ENCODE measurements at regions not wholly inside any gene's neighbourhood (a gene's known extent, or its start where the extent isn't known, plus 50 kb on each side); places are given as distances from the start of the nearest gene placed in this dataset.
"Not testable (repeated sequence)": the region's sequence is repeated elsewhere in the genome, so short reads cannot be mapped to it uniquely, and the experiment has no call there.

DNA sequence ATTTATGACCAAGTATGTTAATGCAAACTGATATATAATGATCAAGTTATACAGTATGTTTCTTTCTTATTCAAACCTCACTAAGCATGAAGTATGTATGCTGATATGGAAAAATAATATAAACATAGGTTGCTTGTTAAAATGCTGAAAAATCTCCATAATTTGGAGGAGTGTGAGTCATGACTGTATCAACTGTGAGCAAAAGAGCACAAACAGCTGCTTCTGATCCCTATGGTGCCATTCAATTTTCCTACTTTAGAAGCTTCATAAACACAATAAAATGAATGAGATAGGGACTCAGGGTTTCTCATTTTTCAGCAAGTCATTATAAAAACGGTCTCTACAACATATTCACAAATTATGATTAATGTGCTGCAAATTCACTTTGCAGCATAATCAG lies 129.9 kb upstream of the TFPI start:
- DNase-seq (ENCODE audit: low spot score), result no peak

DNA sequence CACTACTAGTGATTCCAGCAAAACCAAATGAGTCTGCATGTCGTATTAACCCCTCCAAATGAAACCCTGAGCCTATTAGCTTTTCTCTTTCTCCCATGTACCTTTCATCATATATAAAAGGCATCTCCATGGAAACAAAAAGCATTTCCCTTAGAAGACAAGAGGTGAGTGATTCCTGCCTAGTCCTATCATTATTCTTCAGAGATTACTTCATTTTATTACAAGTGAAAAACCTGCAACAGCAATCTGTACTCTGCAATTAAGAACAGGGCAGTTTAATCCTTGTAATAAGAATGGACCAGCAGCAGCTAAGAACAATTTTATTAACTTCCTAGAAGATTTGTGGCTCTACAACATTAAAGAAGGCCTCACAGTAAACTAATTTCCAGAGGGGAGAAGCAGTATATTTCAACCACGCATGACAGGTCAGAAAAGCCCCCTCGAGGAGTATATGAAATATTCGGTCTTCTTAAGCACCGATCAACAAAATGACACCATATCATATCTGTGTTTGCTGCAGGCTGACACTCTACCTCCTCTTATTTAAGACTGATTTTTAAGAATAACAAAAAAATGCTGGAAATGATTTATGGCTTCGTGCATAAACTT lies 132.3 kb upstream of the TFPI start:
- no peak for DNase-seq (ENCODE audit: low spot score)

- no peak for DNase-seq (ENCODE audit: low spot score)
These were observed 133.3 kb upstream of the TFPI start for GRCh38 chr2:187687585-187687984.

- DNase-seq (ENCODE audit: low spot score), result no peak
These were observed 135.1 kb upstream of the TFPI start for GRCh38 chr2:187689372-187689771.

GRCh38 chr2:187693923-187694322 lies 139.7 kb upstream of the TFPI start:
- no peak for DNase-seq (ENCODE audit: low spot score)

DNA sequence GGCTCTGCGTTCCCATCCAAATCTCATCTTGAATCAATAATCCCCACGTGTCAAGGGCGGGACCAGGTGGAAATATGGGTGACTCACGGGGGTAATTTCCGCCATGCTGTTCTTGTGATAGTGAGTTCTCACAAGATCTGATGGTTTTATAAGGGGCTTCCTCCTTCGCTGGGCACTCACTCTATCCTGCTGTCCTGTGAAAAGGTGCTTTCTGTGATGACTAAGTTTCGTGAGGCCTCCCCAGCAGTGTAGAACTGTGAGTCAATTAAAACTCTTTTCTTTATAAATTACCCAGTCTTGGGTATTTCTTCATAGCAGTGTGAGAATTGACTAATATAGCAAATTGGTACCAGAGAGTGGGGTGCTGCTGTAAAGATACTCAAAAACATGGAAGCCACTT lies 142.4 kb upstream of the TFPI start:
- DNase-seq (ENCODE audit: low spot score), result not testable (repeated sequence)

DNA sequence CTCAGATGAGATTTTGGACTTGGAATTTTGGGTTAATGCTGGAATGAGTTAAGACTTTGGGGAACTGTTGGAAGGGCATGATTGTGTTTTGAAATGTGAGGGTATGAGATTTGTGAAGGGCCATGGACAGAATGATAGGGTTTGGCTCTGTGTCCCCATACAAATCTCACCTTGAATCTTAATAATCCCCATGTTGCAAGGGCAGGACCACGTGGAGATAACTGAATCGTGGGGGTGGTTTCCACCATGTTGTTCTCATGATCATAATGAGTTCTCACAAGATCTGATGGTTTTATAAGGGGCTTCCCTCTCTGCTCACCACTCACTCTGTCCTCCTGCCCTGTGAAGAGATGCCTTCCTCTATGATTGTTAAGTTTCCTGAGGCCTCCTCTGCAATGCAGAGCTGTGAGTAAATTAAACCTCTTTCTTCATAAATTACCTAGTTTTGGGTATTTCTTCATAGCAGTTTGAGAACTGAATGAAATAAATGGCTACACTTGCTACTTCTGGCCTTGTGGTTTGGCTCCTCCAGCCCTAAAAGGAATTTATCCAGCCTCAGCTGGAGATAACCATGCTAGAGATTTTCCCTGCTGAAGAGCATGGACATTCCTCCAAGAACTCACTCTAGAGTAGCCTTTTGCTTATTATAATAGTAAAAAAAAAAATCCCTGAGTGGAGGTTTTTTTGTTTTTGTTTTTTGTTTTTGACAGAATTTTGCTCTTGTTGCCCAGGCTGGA lies 144.3 kb upstream of the TFPI start:
- no peak for DNase-seq (ENCODE audit: low spot score)

DNA sequence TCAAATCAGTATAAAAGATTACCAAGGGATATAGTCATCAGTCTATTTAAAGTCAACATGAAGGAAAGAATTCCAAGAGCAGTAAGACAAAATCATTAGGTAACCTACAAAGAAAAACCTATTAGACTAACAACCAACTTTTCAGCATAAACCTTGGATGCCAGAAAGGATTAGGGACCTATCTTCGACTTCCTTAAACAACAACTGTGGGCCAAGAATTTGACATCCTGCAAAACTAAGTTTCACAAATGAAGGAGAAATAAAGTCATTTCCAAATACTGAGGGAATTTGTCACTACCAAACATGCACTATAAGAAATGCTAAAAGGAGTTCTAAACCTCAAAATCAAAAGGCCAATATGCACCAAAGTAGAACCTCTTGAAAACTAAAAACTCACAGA lies 147.9 kb upstream of the TFPI start:
- no peak for DNase-seq (ENCODE audit: low spot score)

- no peak for DNase-seq (ENCODE audit: low spot score)
These were observed 154.0 kb upstream of the TFPI start for GRCh38 chr2:187708272-187708671.

DNA sequence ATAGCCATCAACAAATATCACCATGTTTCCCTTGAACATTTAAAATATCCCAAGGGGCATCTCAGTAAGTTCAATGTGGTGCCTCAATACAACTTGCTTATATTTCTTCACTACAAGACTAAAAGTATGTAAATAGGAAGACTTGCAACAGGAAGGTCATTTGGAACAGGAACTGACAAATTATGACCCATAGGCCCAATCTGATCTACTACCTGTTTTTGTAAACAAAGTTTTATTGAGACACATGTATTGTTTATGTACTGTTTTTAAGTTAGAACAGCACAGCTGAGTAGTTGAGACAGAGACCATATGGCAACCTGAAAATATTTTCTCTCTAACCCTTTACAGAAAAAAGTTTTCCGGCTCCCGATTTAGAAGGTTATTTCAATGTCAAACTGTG lies 154.8 kb upstream of the TFPI start:
- no peak for DNase-seq (ENCODE audit: low spot score)

GRCh38 chr2:187710791-187711521 lies 156.7 kb upstream of the TFPI start:
- DNase-seq (ENCODE audit: low spot score), result no peak

- DNase-seq (ENCODE audit: low spot score), result no peak
These were observed 161.4 kb upstream of the TFPI start for GRCh38 chr2:187715590-187715989.

GRCh38 chr2:187716301-187716700 lies 162.1 kb upstream of the TFPI start:
- DNase-seq (ENCODE audit: low spot score), result no peak

DNA sequence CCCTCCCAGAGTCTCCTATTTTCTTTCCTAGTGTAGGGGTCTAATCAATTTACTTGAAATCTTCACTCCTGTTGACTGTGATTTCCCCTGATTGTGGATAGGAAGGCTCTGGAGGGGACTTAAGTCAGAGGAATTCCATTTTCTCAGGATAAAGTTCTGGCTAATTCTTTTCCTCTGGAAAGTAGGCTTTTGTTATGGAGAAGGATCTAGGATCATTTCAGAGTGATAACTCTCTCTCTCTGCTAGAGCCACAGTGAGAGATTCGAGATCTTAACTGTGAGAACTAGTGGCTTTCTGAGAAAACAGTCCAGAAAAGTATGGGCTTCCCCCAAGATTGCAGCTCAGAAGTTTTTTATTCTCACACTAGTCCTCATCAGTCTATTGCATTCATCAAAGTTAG lies 163.9 kb upstream of the TFPI start:
- no peak for DNase-seq (ENCODE audit: low spot score)

DNA sequence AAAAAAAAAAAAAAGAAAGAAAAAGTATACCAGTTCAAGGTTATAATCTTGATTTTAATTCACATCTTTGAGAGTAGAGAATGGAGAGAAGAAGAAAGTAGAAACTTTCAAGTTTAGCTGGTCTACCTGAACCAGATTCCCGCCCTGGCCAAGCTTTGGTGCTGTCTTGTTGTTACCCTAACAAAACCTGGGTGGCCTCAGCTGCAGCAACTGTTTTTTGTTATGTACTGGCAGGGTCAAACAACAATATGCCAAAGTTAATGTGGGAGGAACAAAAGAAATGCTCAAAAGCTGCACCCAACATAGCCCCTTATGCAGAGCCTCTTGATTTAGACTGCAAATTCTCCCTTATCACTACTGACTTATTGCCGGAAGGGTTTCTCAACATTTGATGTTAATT lies 165.3 kb upstream of the TFPI start:
- no peak for DNase-seq (ENCODE audit: low spot score)

- DNase-seq (ENCODE audit: low spot score), result no peak
These were observed 194.7 kb upstream of the TFPI start for GRCh38 chr2:187748958-187749357.

DNA sequence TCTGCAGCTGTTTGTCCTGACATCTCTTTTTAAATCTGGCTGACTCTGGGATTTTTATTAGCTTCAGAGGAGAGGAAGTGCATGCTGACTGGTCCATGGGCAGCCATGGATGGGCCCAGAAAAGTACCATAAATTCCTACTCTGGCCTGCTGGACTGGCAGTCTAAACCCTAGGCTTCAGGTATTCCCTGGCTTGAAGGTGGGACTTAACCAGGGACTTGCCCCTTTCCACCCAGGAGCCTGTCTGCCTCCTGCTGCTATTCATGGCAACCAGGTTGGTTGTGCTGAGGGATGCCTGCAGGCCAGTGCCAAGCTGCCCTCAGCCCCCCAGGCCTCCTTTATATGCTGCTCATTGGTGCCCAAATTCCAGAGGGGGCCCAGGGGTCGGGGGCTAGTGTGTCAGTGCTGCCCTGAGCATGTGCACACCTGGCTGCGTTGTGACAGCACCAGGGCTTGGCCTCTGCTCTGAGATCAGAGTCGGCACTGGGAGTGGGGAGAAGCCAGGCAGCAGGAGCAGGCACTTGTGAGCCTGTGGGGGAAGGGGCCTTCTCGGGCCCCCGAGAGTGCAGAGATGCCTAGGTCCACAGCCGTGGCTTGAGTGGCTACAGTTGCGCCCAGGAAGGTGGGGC lies 195.7 kb upstream of the TFPI start:
- no peak for DNase-seq (ENCODE audit: low spot score)

- DNase-seq (ENCODE audit: low spot score), result no peak
These were observed 214.8 kb upstream of the TFPI start for GRCh38 chr2:187768995-187769394.

GRCh38 chr2:187769437-187769836 lies 215.2 kb upstream of the TFPI start:
- DNase-seq (ENCODE audit: low spot score), result no peak

DNA sequence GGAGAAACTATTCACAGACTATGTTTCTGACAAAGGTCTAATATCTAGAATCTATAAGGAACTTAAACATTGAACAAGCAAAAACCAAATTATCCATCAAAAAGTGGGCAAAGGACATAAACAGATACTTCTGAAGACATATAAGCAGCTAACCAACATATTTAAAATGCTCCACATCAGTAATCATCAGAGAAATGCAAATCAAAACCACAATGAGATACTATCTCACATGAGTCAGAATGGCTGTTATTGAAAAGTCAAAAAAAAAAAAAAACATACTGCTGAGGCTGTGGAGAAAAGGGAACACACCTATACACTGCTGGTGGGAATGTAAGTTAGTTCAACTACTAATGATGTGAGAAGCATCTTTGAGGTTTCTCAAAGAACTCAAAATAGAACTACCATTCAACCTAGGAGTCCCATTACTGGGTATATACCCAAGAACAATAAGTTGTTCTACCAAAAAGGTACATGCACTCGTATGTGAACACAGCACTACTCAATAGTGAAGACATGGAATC lies 220.4 kb upstream of the TFPI start:
- DNase-seq (ENCODE audit: low spot score), result no peak

- no peak for DNase-seq (ENCODE audit: low spot score)
These were observed 221.0 kb upstream of the TFPI start for GRCh38 chr2:187775196-187775595.

- DNase-seq (ENCODE audit: low spot score), result no peak
These were observed 221.4 kb upstream of the TFPI start for GRCh38 chr2:187775651-187776050.

GRCh38 chr2:187782301-187782700 lies 228.1 kb upstream of the TFPI start:
- DNase-seq (ENCODE audit: low spot score), result no peak
